KMS-11 (cell line): ENCODE measurements at regions not wholly inside any gene's neighbourhood (a gene's known extent, or its start where the extent isn't known, plus 50 kb on each side); places are given as distances from the start of the nearest gene placed in this dataset.

Experiments used
- H2AFZ ChIP-seq: fragments of 200-600 bp; sonication (generic); 2 replicates; pipeline ENCODE4 v1.6.1; 2016; ENCODE audit warnings: antibody characterized with exemption, mixed run types, low read depth
- H3K27ac ChIP-seq: fragments of 200-600 bp; sonication (generic); 2 replicates; pipeline ENCODE4 v1.6.1; 2016; ENCODE audit warnings: mild to moderate bottlenecking, mixed run types
- H3K27me3 ChIP-seq: fragments of 200-600 bp; sonication (generic); 2 replicates; pipeline ENCODE4 v1.6.1; 2017; ENCODE audit warnings: mild to moderate bottlenecking, low read depth, mixed run types, moderate library complexity; ENCODE audit not compliant: insufficient read depth
- H3K36me3 ChIP-seq: fragments of 200-600 bp; sonication (generic); 2 replicates; pipeline ENCODE4 v1.6.1; 2017; ENCODE audit warnings: mild to moderate bottlenecking, mixed run types; ENCODE audit not compliant: insufficient read depth
- H3K4me1 ChIP-seq: fragments of 200-600 bp; sonication (generic); 2 replicates; pipeline ENCODE4 v1.6.1; 2016; ENCODE audit warnings: mild to moderate bottlenecking, low read depth, mixed run types; ENCODE audit not compliant: poor library complexity, severe bottlenecking
- H3K4me2 ChIP-seq: fragments of 200-600 bp; sonication (generic); 2 replicates; pipeline ENCODE4 v1.7.0; 2016; ENCODE audit warnings: mild to moderate bottlenecking, mixed run types
- H3K4me3 ChIP-seq: fragments of 200-600 bp; sonication (generic); IDR thresholded peaks from 2 replicates; pipeline ENCODE4 v1.6.1; 2017; ENCODE audit warnings: low read depth, low read length, mixed read lengths; ENCODE audit not compliant: insufficient read depth
- H3K79me2 ChIP-seq: fragments of 200-600 bp; sonication (generic); 2 replicates; pipeline ENCODE4 v1.6.1; 2016; ENCODE audit warnings: low read depth, mixed run types; ENCODE audit not compliant: insufficient read depth
- H3K9ac ChIP-seq: fragments of 200-600 bp; sonication (generic); 2 replicates; pipeline ENCODE4 v1.6.1; 2016; ENCODE audit warnings: mild to moderate bottlenecking, mixed run types
- H4K20me1 ChIP-seq: fragments of 200-600 bp; sonication (generic); 2 replicates; pipeline ENCODE4 v1.6.1; 2016; ENCODE audit warnings: mild to moderate bottlenecking, mixed run types; ENCODE audit not compliant: insufficient read depth
- TF ChIP-seq, protein P1 (sequence below): fragments of 200-600 bp; sonication (generic); conservative IDR thresholded peaks from 2 replicates; pipeline ENCODE4 v1.6.1; 2017; ENCODE audit warnings: low read depth, mild to moderate bottlenecking, antibody characterized with exemption, low read length, moderate library complexity, mixed read lengths

DNA sequence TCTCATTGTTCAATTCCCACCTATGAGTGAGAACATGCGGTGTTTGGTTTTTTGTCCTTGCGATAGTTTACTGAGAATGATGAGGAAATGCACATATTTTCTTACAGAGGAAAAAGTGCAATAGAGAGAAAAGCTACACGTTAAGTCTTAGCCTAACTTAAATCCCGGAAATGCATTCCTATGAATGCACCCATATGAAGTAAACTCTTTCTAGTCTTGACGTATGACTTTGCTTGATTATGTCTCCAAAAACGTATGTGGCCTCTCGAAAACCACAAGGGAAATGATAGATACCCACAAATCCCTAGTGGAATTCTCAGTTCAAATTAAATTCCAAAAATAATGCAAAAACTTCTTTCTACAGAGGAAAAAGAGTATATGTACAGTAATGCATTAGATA lies 90.7 kb upstream of the SASH1 start:
- H3K4me2 ChIP-seq = no peak overlapping the region
- no peak overlapping the region for H3K4me3 ChIP-seq
- H3K79me2 ChIP-seq = no peaks in the 10 kb centered on the region
- H4K20me1 ChIP-seq = no peaks in the 10 kb centered on the region
- no peak overlapping the region for H3K27ac ChIP-seq
- H3K4me1 ChIP-seq = no peaks in the 10 kb centered on the region
- no peak overlapping the region for H3K9ac ChIP-seq
- no peaks in the 10 kb centered on the region for H3K27me3 ChIP-seq
- no peaks in the 10 kb centered on the region for H3K36me3 ChIP-seq
- H2AFZ ChIP-seq = no peak overlapping the region
- TF ChIP-seq, protein P1, sequence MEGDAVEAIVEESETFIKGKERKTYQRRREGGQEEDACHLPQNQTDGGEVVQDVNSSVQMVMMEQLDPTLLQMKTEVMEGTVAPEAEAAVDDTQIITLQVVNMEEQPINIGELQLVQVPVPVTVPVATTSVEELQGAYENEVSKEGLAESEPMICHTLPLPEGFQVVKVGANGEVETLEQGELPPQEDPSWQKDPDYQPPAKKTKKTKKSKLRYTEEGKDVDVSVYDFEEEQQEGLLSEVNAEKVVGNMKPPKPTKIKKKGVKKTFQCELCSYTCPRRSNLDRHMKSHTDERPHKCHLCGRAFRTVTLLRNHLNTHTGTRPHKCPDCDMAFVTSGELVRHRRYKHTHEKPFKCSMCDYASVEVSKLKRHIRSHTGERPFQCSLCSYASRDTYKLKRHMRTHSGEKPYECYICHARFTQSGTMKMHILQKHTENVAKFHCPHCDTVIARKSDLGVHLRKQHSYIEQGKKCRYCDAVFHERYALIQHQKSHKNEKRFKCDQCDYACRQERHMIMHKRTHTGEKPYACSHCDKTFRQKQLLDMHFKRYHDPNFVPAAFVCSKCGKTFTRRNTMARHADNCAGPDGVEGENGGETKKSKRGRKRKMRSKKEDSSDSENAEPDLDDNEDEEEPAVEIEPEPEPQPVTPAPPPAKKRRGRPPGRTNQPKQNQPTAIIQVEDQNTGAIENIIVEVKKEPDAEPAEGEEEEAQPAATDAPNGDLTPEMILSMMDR = no peak

DNA sequence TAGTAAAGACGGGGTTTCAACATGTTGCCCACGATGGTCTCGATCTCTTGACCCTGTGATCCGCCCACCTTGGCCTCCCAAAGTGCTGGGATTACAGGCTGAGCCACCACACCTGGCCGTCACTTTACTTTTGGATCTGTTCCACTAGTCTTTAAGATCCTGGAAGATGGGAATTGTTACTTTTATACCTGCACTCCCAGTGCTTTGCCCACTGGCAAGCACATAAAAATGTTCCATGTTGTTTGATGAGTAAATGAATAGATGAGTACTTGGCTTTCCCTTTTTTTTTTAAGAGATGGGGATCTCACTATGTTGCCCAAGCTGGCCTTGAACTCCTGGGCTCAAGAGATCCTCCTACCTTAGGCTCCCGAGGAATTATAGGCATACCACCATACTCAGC lies 84.8 kb upstream of the SASH1 start:
- Histone ChIP-seq H4K20me1 (no peaks in the 10 kb centered on the region), H3K27me3 (no peaks in the 10 kb centered on the region), H3K9ac (no peak overlapping the region), H3K36me3 (no peaks in the 10 kb centered on the region), H2AFZ (no peak overlapping the region), H3K4me2 (no peak overlapping the region), H3K79me2 (no peaks in the 10 kb centered on the region), H3K4me3 (no peak overlapping the region), H3K27ac (no peak overlapping the region), H3K4me1 (no peaks in the 10 kb centered on the region)
- TF ChIP-seq, protein P1 = no peak

DNA sequence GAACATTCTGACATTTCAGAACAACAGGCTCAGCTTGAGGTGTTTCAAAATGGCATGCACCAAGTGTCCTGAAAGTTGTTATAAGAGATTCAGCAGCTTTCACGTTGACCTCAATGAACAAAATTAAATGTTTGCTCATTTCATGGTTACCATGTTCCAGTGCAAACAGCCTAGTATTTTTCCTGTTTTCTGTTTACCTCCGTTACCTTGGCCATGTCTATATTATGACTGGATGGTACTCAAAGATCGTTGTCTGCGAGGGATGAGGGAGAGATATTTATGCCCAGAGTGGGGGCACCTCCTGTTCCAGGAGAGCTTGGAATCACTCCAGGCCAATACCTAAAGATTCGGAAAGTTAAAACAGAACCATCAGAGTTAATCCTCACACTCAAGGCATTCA lies 83.8 kb upstream of the SASH1 start:
- Histone ChIP-seq H3K27ac (no peak overlapping the region), H3K27me3 (no peaks in the 10 kb centered on the region), H3K4me1 (no peaks in the 10 kb centered on the region), H4K20me1 (no peaks in the 10 kb centered on the region), H3K4me3 (no peak overlapping the region), H3K4me2 (no peak overlapping the region), H3K79me2 (no peaks in the 10 kb centered on the region), H2AFZ (no peak overlapping the region), H3K36me3 (no peaks in the 10 kb centered on the region), H3K9ac (no peak overlapping the region)
- TF ChIP-seq, protein P1 = no peak

DNA sequence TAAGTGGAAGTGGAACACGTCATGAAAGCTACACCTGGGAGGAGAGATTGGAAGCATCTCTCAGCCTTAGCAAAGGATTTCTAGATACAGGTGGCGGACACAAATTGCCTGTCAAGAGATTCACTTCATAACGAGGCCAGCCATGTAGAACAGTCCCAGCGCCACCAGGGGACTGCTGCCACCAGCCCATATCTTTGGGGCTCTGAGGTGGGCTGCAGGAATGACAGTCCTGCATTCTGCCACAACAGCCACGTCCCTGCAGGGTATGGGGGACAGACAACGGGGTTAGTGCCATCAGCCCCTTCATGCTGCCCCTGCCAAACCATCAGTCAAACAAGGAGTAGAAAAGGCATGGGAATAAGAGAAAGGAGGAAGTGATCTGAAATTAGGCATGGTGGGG lies 81.2 kb upstream of the SASH1 start:
- no peak overlapping the region for H2AFZ ChIP-seq
- H3K79me2 ChIP-seq = no peaks in the 10 kb centered on the region
- no peaks in the 10 kb centered on the region for H3K27me3 ChIP-seq
- H3K4me1 ChIP-seq = no peaks in the 10 kb centered on the region
- H4K20me1 ChIP-seq = no peaks in the 10 kb centered on the region
- no peak overlapping the region for H3K4me3 ChIP-seq
- H3K4me2 ChIP-seq = no peak overlapping the region
- TF ChIP-seq, protein P1 = no peak
- no peaks in the 10 kb centered on the region for H3K36me3 ChIP-seq
- no peak overlapping the region for H3K27ac ChIP-seq
- H3K9ac ChIP-seq = no peak overlapping the region

DNA sequence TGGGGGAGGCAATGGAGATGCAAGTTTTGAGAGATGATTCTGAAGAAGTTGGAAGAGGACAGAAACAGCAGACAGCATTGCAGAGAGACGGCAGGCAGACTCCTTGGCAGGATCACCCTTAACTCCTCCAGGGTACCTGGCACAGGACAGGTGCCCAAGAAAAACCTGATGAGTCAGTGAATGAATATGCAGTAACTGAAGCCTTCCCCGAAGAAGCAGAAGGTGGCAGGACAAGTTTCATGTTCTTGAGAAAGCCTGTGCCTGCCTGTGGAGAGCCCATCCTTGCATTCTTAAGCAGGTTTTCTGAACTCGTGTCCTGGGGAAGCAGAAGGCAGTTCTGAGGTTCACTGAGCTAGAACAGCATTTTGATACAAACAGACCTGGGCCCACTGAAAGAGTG lies 79.6 kb upstream of the SASH1 start:
- Histone ChIP-seq H4K20me1 (no peaks in the 10 kb centered on the region), H3K4me2 (no peak overlapping the region), H3K4me1 (no peaks in the 10 kb centered on the region), H3K9ac (no peak overlapping the region), H2AFZ (no peak overlapping the region), H3K27me3 (no peaks in the 10 kb centered on the region), H3K4me3 (no peak overlapping the region), H3K36me3 (no peaks in the 10 kb centered on the region), H3K27ac (no peak overlapping the region), H3K79me2 (no peaks in the 10 kb centered on the region)
- TF ChIP-seq, protein P1 = no peak
